ENCODE measurements at regions not wholly inside any gene's neighbourhood (a gene's known extent, or its start where the extent isn't known, plus 50 kb on each side); places are given as distances from the start of the nearest gene placed in this dataset.

GRCh38 chr4:18641334-18641733, 619.8 kb upstream of the LCORL start:
- Mint-ChIP-seq H3K27me3 (ENCODE audit: low read depth) (no peaks in the 10 kb centered on the region), H3K36me3 (ENCODE audit: low read depth) (no peaks in the 10 kb centered on the region), H3K4me1 (peaks cover 62% of the 10 kb centered on the region), H3K9me3 (no peaks in the 10 kb centered on the region), H3K27ac (no peak overlapping the region), H3K4me3 (no peak overlapping the region)
- no peak for TF ChIP-seq CTCF (IDR thresholded peaks at IDR 0.05; ENCODE audit: unreplicated experiment in 3 of 3)

GRCh38 chr4:18638031-18638430, 616.5 kb upstream of the LCORL start:
- Mint-ChIP-seq H3K9me3 (no peaks in the 10 kb centered on the region), H3K4me3 (no peak overlapping the region), H3K4me1 (peaks cover 44% of the 10 kb centered on the region), H3K27me3 (ENCODE audit: low read depth) (no peaks in the 10 kb centered on the region), H3K36me3 (ENCODE audit: low read depth) (no peaks in the 10 kb centered on the region), H3K27ac (peak overlapping the region in 2 of 3 experiments; percentile 19 to 76)
- no peak for TF ChIP-seq CTCF (IDR thresholded peaks at IDR 0.05; ENCODE audit: unreplicated experiment in 3 of 3)

GRCh38 chr4:18636001-18636585, 614.5 kb upstream of the LCORL start:
- TF ChIP-seq CTCF (IDR thresholded peaks at IDR 0.05; ENCODE audit: unreplicated experiment in 3 of 3), result no peak
- H3K4me1 Mint-ChIP-seq, result peaks cover 60% of the 10 kb centered on the region

GRCh38 chr4:18635531-18635930, 614.0 kb upstream of the LCORL start:
- Mint-ChIP-seq H3K4me3 (peak overlapping the region in 2 of 3 experiments; percentile 26 to 27), H3K27ac (peak overlapping the region; percentile 76 to 94 (median 89)), H3K4me1 (peaks cover 61% of the 10 kb centered on the region), H3K27me3 (ENCODE audit: low read depth) (no peaks in the 10 kb centered on the region), H3K9me3 (peaks cover 3% of the 10 kb centered on the region), H3K36me3 (ENCODE audit: low read depth) (no peaks in the 10 kb centered on the region)
- TF ChIP-seq CTCF (IDR thresholded peaks at IDR 0.05; ENCODE audit: unreplicated experiment in 3 of 3), result no peak

More at GRCh38 chr4:18636001-18636585, 614.5 kb upstream of the LCORL start:
- H3K27me3 Mint-ChIP-seq (ENCODE audit: low read depth), result no peaks in the 10 kb centered on the region
- H3K36me3 Mint-ChIP-seq (ENCODE audit: low read depth), result no peaks in the 10 kb centered on the region
- H3K4me3 Mint-ChIP-seq, result no peak overlapping the region
- H3K27ac Mint-ChIP-seq, result peak overlapping the region; percentile 76 to 94 (median 89)
- H3K9me3 Mint-ChIP-seq, result peaks cover 2% of the 10 kb centered on the region

GRCh38 chr4:18631586-18631985, 610.0 kb upstream of the LCORL start:
- peaks cover 3% of the 10 kb centered on the region for H3K9me3 Mint-ChIP-seq
- no peak overlapping the region for H3K4me3 Mint-ChIP-seq
- peaks cover 47% of the 10 kb centered on the region for H3K4me1 Mint-ChIP-seq
- peak overlapping the region; percentile 88 to 94 (median 92) for H3K27ac Mint-ChIP-seq
- no peaks in the 10 kb centered on the region for H3K36me3 Mint-ChIP-seq (ENCODE audit: low read depth)
- no peaks in the 10 kb centered on the region for H3K27me3 Mint-ChIP-seq (ENCODE audit: low read depth)
- TF ChIP-seq CTCF (IDR thresholded peaks at IDR 0.05; ENCODE audit: unreplicated experiment in 3 of 3), result no peak
